ENCODE measurements at regions not wholly inside any gene's neighbourhood (a gene's known extent, or its start where the extent isn't known, plus 50 kb on each side); places are given as distances from the start of the nearest gene placed in this dataset.

- ChIA-PET CTCF (no interaction called here), POLR2A (no interaction called here)
- Mint-ChIP-seq H3K36me3 (peaks cover 4% of the 10 kb centered on the region; the same call in 1 of the 2 replicates), H3K27ac (no peak overlapping the region), H3K4me3 (no peak overlapping the region), H3K4me1 (peaks cover 14% of the 10 kb centered on the region), H3K27me3 (ENCODE audit: low read depth) (peaks cover 8% of the 10 kb centered on the region), H3K9me3 (peaks cover 20% of the 10 kb centered on the region)
- ATAC-seq, result no peak
- no peak for DNase-seq (ENCODE audit: low spot score)
- TF ChIP-seq ZNF532 (CRISPR knock-in tag; IDR thresholded peaks at IDR 0.05; ENCODE audit: borderline replicate concordance) (no peak), PRDM15 (CRISPR knock-in tag; IDR thresholded peaks at IDR 0.05) (no peak), ZNF512 (CRISPR knock-in tag; IDR thresholded peaks at IDR 0.05; ENCODE audit: borderline replicate concordance) (no peak), JAZF1 (CRISPR knock-in tag; IDR thresholded peaks at IDR 0.05) (no peak), USF2 (CRISPR knock-in tag; IDR thresholded peaks at IDR 0.05) (no peak), TEAD1 (CRISPR knock-in tag; IDR thresholded peaks at IDR 0.05) (no peak), EMX1 (CRISPR knock-in tag; IDR thresholded peaks at IDR 0.05) (no peak), ZNF232 (CRISPR knock-in tag; IDR thresholded peaks at IDR 0.05) (no peak), ATF3 (CRISPR knock-in tag; conservative IDR thresholded peaks at IDR 0.05) (no peak), RORB (CRISPR knock-in tag; IDR thresholded peaks at IDR 0.05) (no peak), ESRRA (CRISPR knock-in tag; IDR thresholded peaks at IDR 0.05; ENCODE audit: borderline replicate concordance) (no peak), ZNF263 (CRISPR knock-in tag; IDR thresholded peaks at IDR 0.05; ENCODE audit: low read depth) (no peak), GABPB1 (CRISPR knock-in tag; IDR thresholded peaks at IDR 0.05) (no peak)
- TF ChIP-seq, protein P1, sequence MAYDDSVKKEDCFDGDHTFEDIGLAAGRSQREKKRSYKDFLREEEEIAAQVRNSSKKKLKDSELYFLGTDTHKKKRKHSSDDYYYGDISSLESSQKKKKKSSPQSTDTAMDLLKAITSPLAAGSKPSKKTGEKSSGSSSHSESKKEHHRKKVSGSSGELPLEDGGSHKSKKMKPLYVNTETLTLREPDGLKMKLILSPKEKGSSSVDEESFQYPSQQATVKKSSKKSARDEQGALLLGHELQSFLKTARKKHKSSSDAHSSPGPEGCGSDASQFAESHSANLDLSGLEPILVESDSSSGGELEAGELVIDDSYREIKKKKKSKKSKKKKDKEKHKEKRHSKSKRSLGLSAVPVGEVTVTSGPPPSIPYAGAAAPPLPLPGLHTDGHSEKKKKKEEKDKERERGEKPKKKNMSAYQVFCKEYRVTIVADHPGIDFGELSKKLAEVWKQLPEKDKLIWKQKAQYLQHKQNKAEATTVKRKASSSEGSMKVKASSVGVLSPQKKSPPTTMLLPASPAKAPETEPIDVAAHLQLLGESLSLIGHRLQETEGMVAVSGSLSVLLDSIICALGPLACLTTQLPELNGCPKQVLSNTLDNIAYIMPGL (CRISPR knock-in tag; IDR thresholded peaks at IDR 0.05), result no peak
- TF ChIP-seq, protein P2, sequence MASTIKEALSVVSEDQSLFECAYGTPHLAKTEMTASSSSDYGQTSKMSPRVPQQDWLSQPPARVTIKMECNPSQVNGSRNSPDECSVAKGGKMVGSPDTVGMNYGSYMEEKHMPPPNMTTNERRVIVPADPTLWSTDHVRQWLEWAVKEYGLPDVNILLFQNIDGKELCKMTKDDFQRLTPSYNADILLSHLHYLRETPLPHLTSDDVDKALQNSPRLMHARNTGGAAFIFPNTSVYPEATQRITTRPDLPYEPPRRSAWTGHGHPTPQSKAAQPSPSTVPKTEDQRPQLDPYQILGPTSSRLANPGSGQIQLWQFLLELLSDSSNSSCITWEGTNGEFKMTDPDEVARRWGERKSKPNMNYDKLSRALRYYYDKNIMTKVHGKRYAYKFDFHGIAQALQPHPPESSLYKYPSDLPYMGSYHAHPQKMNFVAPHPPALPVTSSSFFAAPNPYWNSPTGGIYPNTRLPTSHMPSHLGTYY (CRISPR knock-in tag; IDR thresholded peaks at IDR 0.05), result no peak
Observed at GRCh38 chr3:73812054-73812453, 187.3 kb upstream of the PDZRN3 start.
